PFSK-1 (cell line): ENCODE measurements at regions not wholly inside any gene's neighbourhood (a gene's known extent, or its start where the extent isn't known, plus 50 kb on each side); places are given as distances from the start of the nearest gene placed in this dataset.

Source experiments
- FOXP2 ChIP-seq: optimal IDR thresholded peaks from 2 replicates; pipeline ENCODE3; 2011; ENCODE audit warnings: borderline replicate concordance, control low read depth, inconsistent platforms; ENCODE audit not compliant: insufficient read depth; ENCODE audit errors: extremely low read length, extremely low read depth
- POLR2AphosphoS5 ChIP-seq: IDR thresholded peaks from 2 replicates; pipeline ENCODE4 v1.6.1; 2012; ENCODE audit warnings: low read depth, mild to moderate bottlenecking, control low read depth, low read length, moderate library complexity
- SIN3A ChIP-seq: IDR thresholded peaks from 2 replicates; pipeline ENCODE4 v1.6.1; 2012; ENCODE audit warnings: mild to moderate bottlenecking, low read length, moderate library complexity, borderline replicate concordance; ENCODE audit not compliant: insufficient read depth
- TAF1 ChIP-seq: IDR thresholded peaks from 2 replicates; pipeline ENCODE4 v1.6.1; 2012; ENCODE audit warnings: low read length, control low read depth, borderline replicate concordance; ENCODE audit not compliant: insufficient read depth
- TF ChIP-seq, protein P1 (sequence below), 2 experiments: IDR thresholded peaks; 2 replicates each; pipeline versions ENCODE4 v1.6.1 to v1.8.0; 2011 to 2012; ENCODE audit warnings: low read depth in 2 of 2, low read length in 2 of 2, control low read depth in 1 of 2, inconsistent platforms in 1 of 2, mild to moderate bottlenecking in 1 of 2, moderate library complexity in 1 of 2; ENCODE audit not compliant: insufficient read depth in 1 of 2

DNA sequence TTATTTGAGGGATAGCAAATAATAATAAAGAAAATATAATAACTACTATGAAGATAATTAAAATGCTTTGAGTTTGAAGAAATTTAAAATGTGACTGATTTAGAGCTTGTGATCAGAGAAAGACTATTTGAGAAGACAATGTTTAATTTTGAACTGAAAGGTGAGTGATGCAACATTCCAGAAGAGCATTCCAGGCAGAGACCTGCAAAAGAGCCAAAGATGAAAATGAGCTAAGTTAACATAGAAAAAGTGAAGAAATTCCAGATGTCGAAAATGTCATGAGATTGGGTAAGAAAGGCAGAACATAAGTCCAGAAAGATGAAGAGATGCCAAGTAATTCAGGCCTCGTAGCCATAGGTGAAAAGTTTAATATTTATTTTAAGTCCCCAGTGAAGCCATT is 215.8 kb downstream of the FSIP2 start:
- TF ChIP-seq, protein P1, sequence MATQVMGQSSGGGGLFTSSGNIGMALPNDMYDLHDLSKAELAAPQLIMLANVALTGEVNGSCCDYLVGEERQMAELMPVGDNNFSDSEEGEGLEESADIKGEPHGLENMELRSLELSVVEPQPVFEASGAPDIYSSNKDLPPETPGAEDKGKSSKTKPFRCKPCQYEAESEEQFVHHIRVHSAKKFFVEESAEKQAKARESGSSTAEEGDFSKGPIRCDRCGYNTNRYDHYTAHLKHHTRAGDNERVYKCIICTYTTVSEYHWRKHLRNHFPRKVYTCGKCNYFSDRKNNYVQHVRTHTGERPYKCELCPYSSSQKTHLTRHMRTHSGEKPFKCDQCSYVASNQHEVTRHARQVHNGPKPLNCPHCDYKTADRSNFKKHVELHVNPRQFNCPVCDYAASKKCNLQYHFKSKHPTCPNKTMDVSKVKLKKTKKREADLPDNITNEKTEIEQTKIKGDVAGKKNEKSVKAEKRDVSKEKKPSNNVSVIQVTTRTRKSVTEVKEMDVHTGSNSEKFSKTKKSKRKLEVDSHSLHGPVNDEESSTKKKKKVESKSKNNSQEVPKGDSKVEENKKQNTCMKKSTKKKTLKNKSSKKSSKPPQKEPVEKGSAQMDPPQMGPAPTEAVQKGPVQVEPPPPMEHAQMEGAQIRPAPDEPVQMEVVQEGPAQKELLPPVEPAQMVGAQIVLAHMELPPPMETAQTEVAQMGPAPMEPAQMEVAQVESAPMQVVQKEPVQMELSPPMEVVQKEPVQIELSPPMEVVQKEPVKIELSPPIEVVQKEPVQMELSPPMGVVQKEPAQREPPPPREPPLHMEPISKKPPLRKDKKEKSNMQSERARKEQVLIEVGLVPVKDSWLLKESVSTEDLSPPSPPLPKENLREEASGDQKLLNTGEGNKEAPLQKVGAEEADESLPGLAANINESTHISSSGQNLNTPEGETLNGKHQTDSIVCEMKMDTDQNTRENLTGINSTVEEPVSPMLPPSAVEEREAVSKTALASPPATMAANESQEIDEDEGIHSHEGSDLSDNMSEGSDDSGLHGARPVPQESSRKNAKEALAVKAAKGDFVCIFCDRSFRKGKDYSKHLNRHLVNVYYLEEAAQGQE (IDR thresholded peaks at IDR 0.05; ENCODE audit: insufficient read depth in 1 of 2, low read depth in 2 of 2, low read length in 2 of 2) = no peak
- TF ChIP-seq SIN3A (no peak), POLR2AphosphoS5 (no peak), TAF1 (no peak)

DNA sequence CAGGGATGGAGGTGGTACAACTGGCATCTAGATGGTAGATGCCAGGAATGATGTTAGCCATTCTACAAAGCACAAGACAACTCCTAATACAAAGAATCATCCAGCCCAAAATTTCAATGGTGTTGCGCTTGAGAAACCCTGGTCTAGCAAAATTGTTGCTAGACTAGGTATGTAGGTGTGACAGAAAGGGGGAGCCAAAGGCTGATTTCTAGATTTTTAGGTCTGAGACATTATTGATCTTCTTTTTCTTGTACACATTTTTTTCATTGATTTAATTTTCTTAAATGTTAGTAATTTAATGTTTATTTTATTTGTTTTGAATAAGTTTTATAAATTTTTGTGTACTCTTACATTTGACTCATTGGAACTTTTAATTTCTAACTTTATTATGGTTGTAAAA is 216.4 kb downstream of the FSIP2 start:
- TF ChIP-seq TAF1 = no peak
- TF ChIP-seq, protein P1 (IDR thresholded peaks at IDR 0.05; ENCODE audit: insufficient read depth in 1 of 2, low read depth in 2 of 2, low read length in 2 of 2) = no peak
- TF ChIP-seq POLR2AphosphoS5 = no peak
- TF ChIP-seq SIN3A = no peak
- TF ChIP-seq FOXP2 = no peak

DNA sequence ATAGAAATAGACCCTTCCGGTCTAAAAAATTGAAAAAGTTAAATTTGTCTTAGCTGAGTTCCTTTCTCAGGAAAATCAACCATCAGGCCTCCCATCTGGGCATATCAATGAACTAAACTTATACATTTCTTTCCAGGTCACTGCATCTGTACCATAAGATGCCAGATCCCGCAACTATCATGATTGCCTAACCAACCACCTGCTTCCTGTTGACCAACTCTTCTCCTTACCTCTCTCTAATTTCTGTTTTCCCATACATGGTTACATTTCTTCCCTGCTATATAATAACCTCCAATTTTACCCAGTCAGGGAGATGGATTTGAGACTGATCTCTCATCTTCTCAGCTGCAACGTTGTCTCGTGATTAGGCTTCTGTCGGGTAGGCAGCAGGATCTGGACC is 228.7 kb downstream of the FSIP2 start:
- no peak for TF ChIP-seq FOXP2
- TF ChIP-seq SIN3A = no peak
- TF ChIP-seq, protein P1 (IDR thresholded peaks at IDR 0.05; ENCODE audit: insufficient read depth in 1 of 2, low read depth in 2 of 2, low read length in 2 of 2) = no peak
- no peak for TF ChIP-seq TAF1
- TF ChIP-seq POLR2AphosphoS5 = no peak

DNA sequence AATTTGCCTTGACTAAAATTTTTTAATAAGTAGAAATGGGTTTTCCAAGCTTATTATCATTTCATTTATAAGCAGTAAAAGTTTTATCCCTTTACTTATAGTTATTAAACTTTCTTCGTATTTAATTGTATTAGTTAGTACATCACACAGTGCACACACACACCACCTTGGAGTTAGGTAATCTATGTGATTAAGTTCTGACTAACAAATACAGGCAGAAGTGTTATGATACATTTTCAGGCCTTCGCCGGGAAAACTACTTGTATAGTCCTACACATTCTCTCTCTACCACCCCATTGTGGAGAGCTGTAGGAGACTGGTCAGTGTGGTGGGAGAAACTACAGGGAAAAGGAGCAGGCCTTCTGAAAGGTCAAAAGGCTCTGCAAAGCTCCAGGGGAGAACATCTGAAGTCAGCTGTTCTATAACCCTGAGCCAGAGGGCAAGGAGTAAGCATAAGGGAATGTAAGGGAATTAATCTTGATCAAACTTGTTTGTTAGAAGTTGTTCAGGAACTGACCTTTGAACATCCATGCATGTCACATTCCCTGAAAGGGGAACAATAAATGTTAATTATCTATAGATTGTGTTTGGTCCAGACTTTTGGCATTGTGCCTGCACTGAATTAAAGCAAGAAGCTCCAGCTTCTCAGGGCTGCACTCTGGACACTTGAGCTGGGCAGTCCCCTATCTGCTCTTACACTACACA is 231.7 kb downstream of the FSIP2 start:
- TF ChIP-seq, protein P1 (IDR thresholded peaks at IDR 0.05; ENCODE audit: insufficient read depth in 1 of 2, low read depth in 2 of 2, low read length in 2 of 2) = no peak
- TF ChIP-seq FOXP2 = no peak
- no peak for TF ChIP-seq POLR2AphosphoS5
- TF ChIP-seq SIN3A = no peak
- TF ChIP-seq TAF1 = no peak
